ENCODE measurements at regions not wholly inside any gene's neighbourhood (a gene's known extent, or its start where the extent isn't known, plus 50 kb on each side); places are given as distances from the start of the nearest gene placed in this dataset.

DNA sequence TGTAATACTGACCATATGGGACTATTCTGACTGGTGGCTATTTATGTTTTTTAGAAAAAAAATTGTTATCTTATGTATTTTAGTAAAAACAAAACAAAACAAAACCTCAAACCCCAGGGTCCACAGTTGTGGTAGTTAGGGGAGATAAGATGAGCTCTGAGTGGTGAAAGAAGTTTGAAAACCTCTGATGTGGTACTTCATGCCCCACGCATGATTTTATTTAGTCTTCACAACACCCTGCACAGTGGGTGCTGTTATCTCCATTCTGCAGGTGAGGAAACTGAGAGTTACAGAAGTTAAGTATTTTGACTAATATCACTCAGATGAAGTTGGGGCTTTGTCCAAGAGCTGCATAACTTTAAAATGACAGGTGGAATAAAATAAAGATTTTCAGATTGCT is 230.6 kb upstream of the TRPC5 start:
- no peak for TF ChIP-seq CTCF (IDR thresholded peaks at IDR 0.05)
- TF ChIP-seq ZFX (IDR thresholded peaks at IDR 0.05; ENCODE audit: borderline replicate concordance): no peak
